ENCODE measurements at regions not wholly inside any gene's neighbourhood (a gene's known extent, or its start where the extent isn't known, plus 50 kb on each side); places are given as distances from the start of the nearest gene placed in this dataset.

DNA sequence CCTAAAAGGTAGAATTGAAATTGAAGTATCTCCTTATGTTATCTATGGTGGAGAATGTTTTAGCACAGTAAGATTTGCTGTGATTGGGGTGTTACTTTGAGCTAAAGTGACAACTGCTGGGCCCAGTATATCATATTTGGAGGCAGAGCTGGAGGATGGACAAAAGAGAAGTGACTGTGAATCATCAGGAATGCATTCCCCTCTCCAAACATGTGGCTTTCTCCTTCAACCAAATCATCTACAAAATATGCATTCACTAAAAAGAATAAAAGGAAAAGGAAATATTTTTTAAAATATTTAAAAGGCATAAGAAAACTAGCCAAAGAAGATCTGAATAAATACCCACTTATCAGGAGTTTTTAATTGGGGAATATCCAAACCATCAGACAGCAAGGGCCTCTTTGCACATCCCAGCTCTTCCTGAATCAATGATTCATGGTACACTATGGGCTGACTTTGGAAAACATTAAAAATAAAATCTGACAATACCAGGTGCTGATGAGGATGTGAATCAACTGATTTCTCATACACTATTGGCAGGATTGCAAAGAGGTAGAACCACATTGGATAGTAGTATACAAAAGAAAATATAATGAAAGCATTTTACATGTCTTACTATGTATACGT lies 671.7 kb upstream of the NR3C2 start:
- Histone ChIP-seq H3K4me3 (ENCODE audit: low read depth in 1 of 2, low read length in 2 of 2) (no peak overlapping the region), H3K27ac (ENCODE audit: low read depth in 2 of 2, low read length in 1 of 2) (no peak overlapping the region), H3K4me1 (ENCODE audit: control insufficient read depth in 2 of 2, insufficient read depth in 2 of 2, low read length in 1 of 2) (no peaks in the 10 kb centered on the region), H3K27me3 (ENCODE audit: control insufficient read depth in 1 of 2, insufficient read depth in 2 of 2, low read length in 2 of 2) (no peaks in the 10 kb centered on the region), H3K36me3 (ENCODE audit: control insufficient read depth in 2 of 2, insufficient read depth in 2 of 2, low read length in 1 of 2) (no peaks in the 10 kb centered on the region), H3K9me3 (ENCODE audit: control insufficient read depth in 2 of 2, insufficient read depth in 1 of 2, low read depth in 1 of 2, low read length in 1 of 2) (no peaks in the 10 kb centered on the region)
- 75 to 82% methylated on average over 1 of the region's 1 CpG for WGBS, 2 donors

- no peaks in the 10 kb centered on the region for H3K36me3 ChIP-seq (ENCODE audit: control insufficient read depth in 2 of 2, insufficient read depth in 2 of 2, low read length in 1 of 2)
- no peaks in the 10 kb centered on the region for H3K4me1 ChIP-seq (ENCODE audit: control insufficient read depth in 2 of 2, insufficient read depth in 2 of 2, low read length in 1 of 2)
- H3K4me3 ChIP-seq (ENCODE audit: low read depth in 1 of 2, low read length in 2 of 2), result no peak overlapping the region
- H3K27me3 ChIP-seq (ENCODE audit: control insufficient read depth in 1 of 2, insufficient read depth in 2 of 2, low read length in 2 of 2), result no peaks in the 10 kb centered on the region
- H3K9me3 ChIP-seq (ENCODE audit: control insufficient read depth in 2 of 2, insufficient read depth in 1 of 2, low read depth in 1 of 2, low read length in 1 of 2), result no peaks in the 10 kb centered on the region
- WGBS, 2 donors, result 75 to 83% methylated on average over 3 of the region's 3 CpGs
- no peak overlapping the region for H3K27ac ChIP-seq (ENCODE audit: low read depth in 2 of 2, low read length in 1 of 2)
Measured at GRCh38 chr4:149112109-149112508, 669.9 kb upstream of the NR3C2 start.

GRCh38 chr4:149110481-149110880 lies 668.3 kb upstream of the NR3C2 start:
- H3K4me1 ChIP-seq (ENCODE audit: control insufficient read depth in 2 of 2, insufficient read depth in 2 of 2, low read length in 1 of 2), result no peaks in the 10 kb centered on the region
- 63 to 69% methylated on average over 3 of the region's 3 CpGs for WGBS, 2 donors

DNA sequence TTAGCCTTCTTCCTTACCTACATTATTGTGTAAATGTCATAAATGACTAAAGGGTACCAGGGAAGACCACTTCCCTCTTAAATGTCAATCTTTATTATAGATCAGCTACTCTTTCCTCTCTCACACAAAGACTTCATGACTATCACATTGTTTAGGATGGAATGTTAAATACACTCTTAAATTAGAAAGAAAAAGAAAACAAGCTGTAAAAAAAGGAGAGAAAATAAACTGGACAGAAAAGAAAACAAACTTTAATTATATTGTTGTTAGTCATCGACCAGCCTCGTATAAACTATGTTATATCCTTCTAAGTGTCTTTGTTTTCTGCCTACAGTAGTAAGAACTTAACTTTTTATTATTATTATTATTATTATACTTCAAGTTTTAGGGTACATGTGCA lies 666.4 kb upstream of the NR3C2 start:
- H3K4me3 ChIP-seq (ENCODE audit: low read depth in 1 of 2, low read length in 2 of 2), result no peak overlapping the region
- no peaks in the 10 kb centered on the region for H3K27me3 ChIP-seq (ENCODE audit: control insufficient read depth in 1 of 2, insufficient read depth in 2 of 2, low read length in 2 of 2)
- H3K4me1 ChIP-seq (ENCODE audit: control insufficient read depth in 2 of 2, insufficient read depth in 2 of 2, low read length in 1 of 2), result no peaks in the 10 kb centered on the region
- H3K27ac ChIP-seq (ENCODE audit: low read depth in 2 of 2, low read length in 1 of 2), result no peak overlapping the region
- H3K36me3 ChIP-seq (ENCODE audit: control insufficient read depth in 2 of 2, insufficient read depth in 2 of 2, low read length in 1 of 2), result no peaks in the 10 kb centered on the region
- no peaks in the 10 kb centered on the region for H3K9me3 ChIP-seq (ENCODE audit: control insufficient read depth in 2 of 2, insufficient read depth in 1 of 2, low read depth in 1 of 2, low read length in 1 of 2)
- 68 to 76% methylated on average over 2 of the region's 2 CpGs for WGBS, 2 donors

More at GRCh38 chr4:149110481-149110880, 668.3 kb upstream of the NR3C2 start:
- Histone ChIP-seq H3K27me3 (ENCODE audit: control insufficient read depth in 1 of 2, insufficient read depth in 2 of 2, low read length in 2 of 2) (no peaks in the 10 kb centered on the region), H3K9me3 (ENCODE audit: control insufficient read depth in 2 of 2, insufficient read depth in 1 of 2, low read depth in 1 of 2, low read length in 1 of 2) (no peaks in the 10 kb centered on the region), H3K4me3 (ENCODE audit: low read depth in 1 of 2, low read length in 2 of 2) (no peak overlapping the region), H3K36me3 (ENCODE audit: control insufficient read depth in 2 of 2, insufficient read depth in 2 of 2, low read length in 1 of 2) (no peaks in the 10 kb centered on the region), H3K27ac (ENCODE audit: low read depth in 2 of 2, low read length in 1 of 2) (no peak overlapping the region)

- no peak overlapping the region for H3K4me3 ChIP-seq (ENCODE audit: low read depth in 1 of 2, low read length in 2 of 2)
- no peaks in the 10 kb centered on the region for H3K27me3 ChIP-seq (ENCODE audit: control insufficient read depth in 1 of 2, insufficient read depth in 2 of 2, low read length in 2 of 2)
- no peaks in the 10 kb centered on the region for H3K4me1 ChIP-seq (ENCODE audit: control insufficient read depth in 2 of 2, insufficient read depth in 2 of 2, low read length in 1 of 2)
- H3K36me3 ChIP-seq (ENCODE audit: control insufficient read depth in 2 of 2, insufficient read depth in 2 of 2, low read length in 1 of 2), result no peaks in the 10 kb centered on the region
- H3K9me3 ChIP-seq (ENCODE audit: control insufficient read depth in 2 of 2, insufficient read depth in 1 of 2, low read depth in 1 of 2, low read length in 1 of 2), result no peaks in the 10 kb centered on the region
- H3K27ac ChIP-seq (ENCODE audit: low read depth in 2 of 2, low read length in 1 of 2), result no peak overlapping the region
Measured at GRCh38 chr4:149102765-149103164, 660.6 kb upstream of the NR3C2 start.

DNA sequence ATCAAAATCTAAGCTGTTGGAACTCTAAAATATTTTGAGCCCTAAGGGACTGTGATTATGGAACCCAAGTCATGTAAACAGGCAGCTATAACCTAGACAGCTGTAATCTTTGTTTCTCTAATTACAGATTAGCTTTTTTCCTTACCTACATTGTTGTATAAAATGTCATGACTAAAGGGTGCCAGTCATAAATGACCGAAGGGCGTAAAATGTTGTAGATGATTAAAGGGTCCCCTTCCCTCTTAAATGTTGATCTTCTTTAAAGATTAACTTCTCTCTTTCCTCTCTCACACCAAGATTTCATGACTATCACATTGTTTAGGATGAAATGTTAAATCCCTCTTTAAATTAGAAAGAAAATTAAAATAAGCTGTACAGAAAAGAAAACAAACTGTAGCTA lies 659.4 kb upstream of the NR3C2 start:
- 86 to 93% methylated on average over 2 of the region's 2 CpGs for WGBS, 2 donors
- H3K4me3 ChIP-seq (ENCODE audit: low read depth in 1 of 2, low read length in 2 of 2), result no peak overlapping the region

GRCh38 chr4:149095811-149096210 lies 653.6 kb upstream of the NR3C2 start:
- no peak overlapping the region for H3K4me3 ChIP-seq (ENCODE audit: low read depth in 1 of 2, low read length in 2 of 2)
- 49 to 50% methylated on average over 1 of the region's 1 CpG for WGBS, 2 donors
- no peaks in the 10 kb centered on the region for H3K4me1 ChIP-seq (ENCODE audit: control insufficient read depth in 2 of 2, insufficient read depth in 2 of 2, low read length in 1 of 2)
- no peak overlapping the region for H3K27ac ChIP-seq (ENCODE audit: low read depth in 2 of 2, low read length in 1 of 2)
- peaks cover 5% of the 10 kb centered on the region in 2 donors for H3K9me3 ChIP-seq (ENCODE audit: control insufficient read depth in 2 of 2, insufficient read depth in 1 of 2, low read depth in 1 of 2, low read length in 1 of 2)
- H3K27me3 ChIP-seq (ENCODE audit: control insufficient read depth in 1 of 2, insufficient read depth in 2 of 2, low read length in 2 of 2), result no peaks in the 10 kb centered on the region
- H3K36me3 ChIP-seq (ENCODE audit: control insufficient read depth in 2 of 2, insufficient read depth in 2 of 2, low read length in 1 of 2), result no peaks in the 10 kb centered on the region

More for the DNA sequence above, 659.4 kb upstream of the NR3C2 start:
- Histone ChIP-seq H3K27ac (ENCODE audit: low read depth in 2 of 2, low read length in 1 of 2) (no peak overlapping the region), H3K9me3 (ENCODE audit: control insufficient read depth in 2 of 2, insufficient read depth in 1 of 2, low read depth in 1 of 2, low read length in 1 of 2) (no peaks in the 10 kb centered on the region), H3K36me3 (ENCODE audit: control insufficient read depth in 2 of 2, insufficient read depth in 2 of 2, low read length in 1 of 2) (no peaks in the 10 kb centered on the region), H3K4me1 (ENCODE audit: control insufficient read depth in 2 of 2, insufficient read depth in 2 of 2, low read length in 1 of 2) (no peaks in the 10 kb centered on the region), H3K27me3 (ENCODE audit: control insufficient read depth in 1 of 2, insufficient read depth in 2 of 2, low read length in 2 of 2) (no peaks in the 10 kb centered on the region)

GRCh38 chr4:149095001-149095400 lies 652.8 kb upstream of the NR3C2 start:
- Histone ChIP-seq H3K27me3 (ENCODE audit: control insufficient read depth in 1 of 2, insufficient read depth in 2 of 2, low read length in 2 of 2) (no peaks in the 10 kb centered on the region), H3K4me3 (ENCODE audit: low read depth in 1 of 2, low read length in 2 of 2) (no peak overlapping the region), H3K27ac (ENCODE audit: low read depth in 2 of 2, low read length in 1 of 2) (no peak overlapping the region), H3K36me3 (ENCODE audit: control insufficient read depth in 2 of 2, insufficient read depth in 2 of 2, low read length in 1 of 2) (no peaks in the 10 kb centered on the region), H3K9me3 (ENCODE audit: control insufficient read depth in 2 of 2, insufficient read depth in 1 of 2, low read depth in 1 of 2, low read length in 1 of 2) (peaks cover 5% of the 10 kb centered on the region in 2 donors), H3K4me1 (ENCODE audit: control insufficient read depth in 2 of 2, insufficient read depth in 2 of 2, low read length in 1 of 2) (no peaks in the 10 kb centered on the region)

DNA sequence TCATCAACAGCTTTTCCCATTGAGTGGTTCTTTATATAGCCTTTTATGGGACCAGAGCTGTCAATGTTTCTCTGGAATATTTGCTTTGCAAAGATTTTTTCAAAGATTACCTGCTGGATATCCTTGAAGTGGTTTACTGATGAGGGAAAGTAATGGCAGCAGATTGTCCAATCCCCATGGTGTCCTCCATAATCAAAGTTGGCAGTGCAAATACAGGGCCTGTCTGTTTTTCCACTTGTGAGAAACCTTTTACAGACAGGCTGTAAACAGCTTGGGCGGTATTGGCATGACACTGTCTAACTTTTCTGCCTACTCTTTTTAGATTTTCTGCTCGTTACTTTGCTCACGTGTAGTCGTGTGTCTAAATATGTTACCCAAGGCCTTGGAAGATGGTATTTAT lies 641.9 kb upstream of the NR3C2 start:
- no peak overlapping the region for H3K4me3 ChIP-seq (ENCODE audit: low read depth in 1 of 2, low read length in 2 of 2)
- WGBS, 2 donors, result 89 to 92% methylated on average over 4 of the region's 4 CpGs
- no peaks in the 10 kb centered on the region for H3K9me3 ChIP-seq (ENCODE audit: control insufficient read depth in 2 of 2, insufficient read depth in 1 of 2, low read depth in 1 of 2, low read length in 1 of 2)
- no peaks in the 10 kb centered on the region for H3K27me3 ChIP-seq (ENCODE audit: control insufficient read depth in 1 of 2, insufficient read depth in 2 of 2, low read length in 2 of 2)
- H3K27ac ChIP-seq (ENCODE audit: low read depth in 2 of 2, low read length in 1 of 2), result no peak overlapping the region
- H3K36me3 ChIP-seq (ENCODE audit: control insufficient read depth in 2 of 2, insufficient read depth in 2 of 2, low read length in 1 of 2), result no peaks in the 10 kb centered on the region
- no peaks in the 10 kb centered on the region for H3K4me1 ChIP-seq (ENCODE audit: control insufficient read depth in 2 of 2, insufficient read depth in 2 of 2, low read length in 1 of 2)

DNA sequence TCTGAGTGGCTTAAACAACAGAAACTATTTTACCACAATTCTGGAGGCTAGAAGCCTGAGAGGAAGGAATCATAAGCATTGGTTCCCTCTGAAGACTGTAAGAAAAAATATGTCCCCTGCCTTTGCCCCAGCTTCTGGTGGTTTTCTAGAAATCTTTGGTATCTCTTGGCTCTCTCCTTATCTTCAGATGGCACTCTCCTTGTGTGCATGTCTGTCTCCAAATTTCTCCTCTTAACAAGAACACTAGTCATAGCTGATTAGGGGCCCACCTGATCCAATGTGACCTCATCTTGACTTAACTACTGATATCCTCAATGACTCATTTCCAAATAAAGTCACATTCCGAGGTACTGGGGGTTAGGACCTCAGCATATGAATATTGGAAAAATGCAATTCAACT lies 635.0 kb upstream of the NR3C2 start:
- H3K27ac ChIP-seq (ENCODE audit: low read depth in 2 of 2, low read length in 1 of 2), result no peak overlapping the region
- H3K36me3 ChIP-seq (ENCODE audit: control insufficient read depth in 2 of 2, insufficient read depth in 2 of 2, low read length in 1 of 2), result no peaks in the 10 kb centered on the region
- WGBS, 2 donors, result 75 to 84% methylated on average over 1 of the region's 1 CpG
- H3K4me1 ChIP-seq (ENCODE audit: control insufficient read depth in 2 of 2, insufficient read depth in 2 of 2, low read length in 1 of 2), result no peaks in the 10 kb centered on the region
- no peak overlapping the region for H3K4me3 ChIP-seq (ENCODE audit: low read depth in 1 of 2, low read length in 2 of 2)
- H3K9me3 ChIP-seq (ENCODE audit: control insufficient read depth in 2 of 2, insufficient read depth in 1 of 2, low read depth in 1 of 2, low read length in 1 of 2), result peaks cover 0 to 2% of the 10 kb centered on the region in 2 donors
- no peaks in the 10 kb centered on the region for H3K27me3 ChIP-seq (ENCODE audit: control insufficient read depth in 1 of 2, insufficient read depth in 2 of 2, low read length in 2 of 2)
